CD4-positive, alpha-beta T cell (primary cell): ENCODE measurements at regions not wholly inside any gene's neighbourhood (a gene's known extent, or its start where the extent isn't known, plus 50 kb on each side); places are given as distances from the start of the nearest gene placed in this dataset.

Source experiments
- ATAC-seq: fragments of 200-7000 bp; cut with Tn5 transposase; one replicate; pipeline ENCODE4 v1.10.0; 2022; ENCODE audit warnings: mild to moderate bottlenecking; ENCODE audit not compliant: poor library complexity
- CTCF ChIA-PET: fragments of 350-600 bp; sonication (Branson Sonifier 250); formaldehyde crosslinking; loops from one replicate; lab custom pipeline; 2021; ENCODE audit warnings: antibody characterized with exemption, inconsistent platforms; lab: Charles Lee
- POLR2A ChIA-PET: fragments of 350-600 bp; sonication (Branson Sonifier 250); formaldehyde crosslinking; loops from one replicate; lab custom pipeline; 2021; ENCODE audit warnings: antibody characterized with exemption, inconsistent platforms; lab: Charles Lee
- DNase-seq, 14 experiments: peaks; one replicate each; pipeline ENCODE4 v3.0.0-alpha.2; 2013 to 2020; ENCODE audit warnings: mixed read lengths in 2 of 14
- H3K27ac ChIP-seq, 2 donors: one replicate each; pipeline versions ENCODE4 v1.5.1 to v1.7.0; 2013; ENCODE audit warnings: low read length in 2 of 2, low read depth in 1 of 2, mild to moderate bottlenecking in 1 of 2
- H3K27me3 ChIP-seq, 2 experiments: 1 replicate in 1 of 2; 2 replicates in 1 of 2; pipeline versions ENCODE4 v1.6.1 to v1.7.0; 2013; ENCODE audit warnings: low read length in 2 of 2, control low read depth in 1 of 2, mild to moderate bottlenecking in 1 of 2, moderate library complexity in 1 of 2; ENCODE audit not compliant: insufficient read depth in 2 of 2, control insufficient read depth in 1 of 2
- H3K36me3 ChIP-seq: one replicate; pipeline ENCODE4 v1.6.1; 2013; ENCODE audit warnings: low read length, control low read depth; ENCODE audit not compliant: insufficient read depth
- H3K4me1 ChIP-seq: one replicate; pipeline ENCODE4 v1.6.1; 2013; ENCODE audit warnings: low read length, control low read depth; ENCODE audit not compliant: insufficient read depth
- H3K4me3 ChIP-seq: one replicate; pipeline ENCODE4 v1.5.1; 2013; ENCODE audit warnings: mild to moderate bottlenecking, low read length, moderate library complexity
- H3K9me3 ChIP-seq, 2 experiments: 1 replicate in 1 of 2; 2 replicates in 1 of 2; pipeline versions ENCODE4 v1.6.1 to v1.7.0; 2013; ENCODE audit warnings: low read length in 2 of 2, mild to moderate bottlenecking in 2 of 2, control low read depth in 1 of 2, moderate library complexity in 1 of 2; ENCODE audit not compliant: control insufficient read depth in 1 of 2, insufficient read depth in 1 of 2
- H3K27ac Mint-ChIP-seq: one replicate; pipeline ENCODE4 v1.8.0; 2020; ENCODE audit warnings: mixed read lengths
- H3K27me3 Mint-ChIP-seq: one replicate; pipeline ENCODE4 v1.8.0; 2021; ENCODE audit warnings: mixed read lengths
- H3K36me3 Mint-ChIP-seq: one replicate; pipeline ENCODE4 v1.8.0; 2021; ENCODE audit warnings: low read depth, mixed read lengths
- H3K4me1 Mint-ChIP-seq: one replicate; pipeline ENCODE4 v1.8.0; 2021; ENCODE audit warnings: low read depth, mixed read lengths
- H3K4me3 Mint-ChIP-seq: one replicate; pipeline ENCODE4 v1.8.0; 2020; ENCODE audit warnings: mild to moderate bottlenecking, mixed read lengths
- H3K9me3 Mint-ChIP-seq: one replicate; pipeline ENCODE4 v1.8.0; 2020; ENCODE audit warnings: mixed read lengths
- intact Hi-C, 2 experiments: fragments of 100-400 bp; cut with DNase I in 1 of 2; cut with micrococcal nuclease in 1 of 2; formaldehyde crosslinking; loops; one replicate each; pipeline versions ENCODE4 v1.15.1 to v1.9.0; 2023 to 2025; cut with DNase I, micrococcal nuclease
- TF ChIP-seq, protein P1 (sequence below): fragments of 200-600 bp; IDR thresholded peaks from one replicate; pipeline ENCODE4 v1.8.0; 2022; ENCODE audit warnings: antibody characterized with exemption, mild to moderate bottlenecking

DNA sequence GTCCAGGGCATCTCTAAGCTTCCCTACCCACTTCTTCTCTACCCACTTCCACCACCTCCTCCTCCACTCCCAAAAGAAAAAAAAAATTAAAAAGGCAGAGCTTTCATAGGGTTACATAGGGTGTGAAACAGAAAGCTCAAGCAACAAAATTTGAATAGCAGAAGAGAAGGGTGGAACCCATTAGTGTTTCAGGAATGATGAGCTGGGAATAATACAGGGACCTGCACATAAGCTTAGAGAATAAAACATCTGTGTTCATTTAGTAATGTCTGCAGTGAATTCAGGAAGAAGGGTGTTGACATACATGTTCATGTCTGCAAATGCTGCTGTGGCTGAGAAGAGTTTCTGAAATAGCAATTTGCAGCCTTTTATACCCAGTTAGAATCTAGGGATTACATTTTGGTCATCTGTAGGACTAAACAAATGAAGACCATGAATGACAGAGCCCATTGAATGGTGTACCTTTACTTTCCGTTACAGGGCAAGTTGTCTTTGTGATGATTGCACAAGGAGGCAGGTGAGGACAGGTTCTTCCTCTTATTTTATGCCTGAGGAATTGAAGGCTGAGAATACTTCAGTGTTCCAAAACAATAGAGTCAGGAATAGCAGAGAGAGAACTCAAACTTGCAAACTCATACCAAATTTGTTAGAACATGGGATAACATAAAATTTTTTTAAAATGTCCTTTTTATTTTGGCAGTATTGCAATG is 975.1 kb downstream of the TFAP2A start:
- Mint-ChIP-seq H3K27me3 (peaks cover 6% of the 10 kb centered on the region), H3K9me3 (no peaks in the 10 kb centered on the region), H3K4me3 (no peak overlapping the region), H3K4me1 (no peaks in the 10 kb centered on the region), H3K27ac (no peak overlapping the region), H3K36me3 (no peaks in the 10 kb centered on the region)
- Histone ChIP-seq H3K9me3 (peaks cover 0 to 8% of the 10 kb centered on the region in 2 experiments), H3K27ac (no peak overlapping the region), H3K4me3 (no peak overlapping the region), H3K36me3 (no peaks in the 10 kb centered on the region), H3K27me3 (no peaks in the 10 kb centered on the region), H3K4me1 (no peaks in the 10 kb centered on the region)
- POLR2A ChIA-PET = interaction anchor here (0.6 kb wide), 1 partner anchor 99 kb away, joined by 3 read pairs; no protein-coding TSS in a partner anchor
- TF ChIP-seq, protein P1, sequence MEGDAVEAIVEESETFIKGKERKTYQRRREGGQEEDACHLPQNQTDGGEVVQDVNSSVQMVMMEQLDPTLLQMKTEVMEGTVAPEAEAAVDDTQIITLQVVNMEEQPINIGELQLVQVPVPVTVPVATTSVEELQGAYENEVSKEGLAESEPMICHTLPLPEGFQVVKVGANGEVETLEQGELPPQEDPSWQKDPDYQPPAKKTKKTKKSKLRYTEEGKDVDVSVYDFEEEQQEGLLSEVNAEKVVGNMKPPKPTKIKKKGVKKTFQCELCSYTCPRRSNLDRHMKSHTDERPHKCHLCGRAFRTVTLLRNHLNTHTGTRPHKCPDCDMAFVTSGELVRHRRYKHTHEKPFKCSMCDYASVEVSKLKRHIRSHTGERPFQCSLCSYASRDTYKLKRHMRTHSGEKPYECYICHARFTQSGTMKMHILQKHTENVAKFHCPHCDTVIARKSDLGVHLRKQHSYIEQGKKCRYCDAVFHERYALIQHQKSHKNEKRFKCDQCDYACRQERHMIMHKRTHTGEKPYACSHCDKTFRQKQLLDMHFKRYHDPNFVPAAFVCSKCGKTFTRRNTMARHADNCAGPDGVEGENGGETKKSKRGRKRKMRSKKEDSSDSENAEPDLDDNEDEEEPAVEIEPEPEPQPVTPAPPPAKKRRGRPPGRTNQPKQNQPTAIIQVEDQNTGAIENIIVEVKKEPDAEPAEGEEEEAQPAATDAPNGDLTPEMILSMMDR = no peak
- intact Hi-C loops = no loop called here
- CTCF ChIA-PET = no interaction called here
- no peak for ATAC-seq
- no peak for DNase-seq

DNA sequence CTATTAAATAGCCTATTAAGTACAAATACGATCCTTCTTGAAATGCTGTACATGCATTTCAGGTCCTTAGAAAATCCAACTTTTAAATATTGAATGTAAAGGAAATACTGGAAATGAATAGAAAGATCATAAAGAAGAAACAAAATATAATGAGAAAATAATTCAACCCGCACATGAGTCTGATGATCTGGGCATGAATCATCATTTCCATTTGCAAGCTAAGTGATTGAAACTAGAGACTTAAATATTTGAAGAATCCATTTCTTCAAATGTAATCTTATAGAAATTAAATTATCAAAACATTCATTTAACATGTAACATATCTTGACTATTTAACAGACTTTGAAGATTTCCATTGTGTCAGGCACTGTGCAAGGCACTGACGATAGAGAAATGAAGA is 977.0 kb downstream of the TFAP2A start:
- ChIA-PET POLR2A (no interaction called here), CTCF (no interaction called here)
- H3K4me1 ChIP-seq = no peaks in the 10 kb centered on the region
- peaks cover 6% of the 10 kb centered on the region for H3K27me3 Mint-ChIP-seq
- intact Hi-C loops = no loop called here
- peaks cover 0 to 5% of the 10 kb centered on the region in 2 experiments for H3K9me3 ChIP-seq
- TF ChIP-seq, protein P1 = no peak
- H3K27ac Mint-ChIP-seq = no peak overlapping the region
- no peak overlapping the region for H3K27ac ChIP-seq
- no peaks in the 10 kb centered on the region for H3K27me3 ChIP-seq
- H3K4me1 Mint-ChIP-seq = no peaks in the 10 kb centered on the region
- no peak overlapping the region for H3K4me3 Mint-ChIP-seq
- H3K36me3 ChIP-seq = no peaks in the 10 kb centered on the region
- H3K4me3 ChIP-seq = no peak overlapping the region
- ATAC-seq (no peak), DNase-seq (no peak)
- no peaks in the 10 kb centered on the region for H3K36me3 Mint-ChIP-seq
- H3K9me3 Mint-ChIP-seq = no peaks in the 10 kb centered on the region

DNA sequence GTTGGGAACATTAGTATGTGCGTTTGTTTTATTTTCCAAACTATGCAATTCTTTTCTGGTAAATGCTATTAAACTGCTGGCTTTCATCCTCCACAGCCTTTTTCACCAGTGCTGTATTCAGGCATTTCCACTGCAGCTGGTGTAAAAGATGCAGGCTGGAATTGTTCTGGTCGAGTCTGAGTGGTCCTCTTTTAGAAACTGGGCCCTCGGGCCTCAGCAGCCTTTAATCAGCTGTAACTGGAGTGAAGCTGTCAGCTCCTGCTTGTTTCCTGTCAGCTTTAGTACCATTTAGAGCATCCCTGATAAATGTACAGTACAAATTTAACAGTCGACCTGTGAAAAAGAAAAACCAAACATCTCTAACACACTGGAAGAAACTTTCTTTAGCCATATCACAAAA is 979.6 kb downstream of the TFAP2A start:
- H3K9me3 Mint-ChIP-seq = no peaks in the 10 kb centered on the region
- peaks cover 0 to 5% of the 10 kb centered on the region in 2 experiments for H3K9me3 ChIP-seq
- no peaks in the 10 kb centered on the region for H3K4me1 Mint-ChIP-seq
- POLR2A ChIA-PET = no interaction called here
- no peak overlapping the region for H3K27ac ChIP-seq
- DNase-seq (no peak), ATAC-seq (no peak)
- H3K27me3 ChIP-seq = no peaks in the 10 kb centered on the region
- H3K4me1 ChIP-seq = no peaks in the 10 kb centered on the region
- H3K4me3 ChIP-seq = no peak overlapping the region
- no peaks in the 10 kb centered on the region for H3K36me3 Mint-ChIP-seq
- intact Hi-C loops = no loop called here
- H3K27me3 Mint-ChIP-seq = peaks cover 6% of the 10 kb centered on the region
- no peak overlapping the region for H3K4me3 Mint-ChIP-seq
- no peak overlapping the region for H3K27ac Mint-ChIP-seq
- CTCF ChIA-PET = no interaction called here
- no peaks in the 10 kb centered on the region for H3K36me3 ChIP-seq
- TF ChIP-seq, protein P1 = no peak
